GM12864 (cell line): ENCODE measurements at regions not wholly inside any gene's neighbourhood (a gene's known extent, or its start where the extent isn't known, plus 50 kb on each side); places are given as distances from the start of the nearest gene placed in this dataset.
"Not testable (repeated sequence)": the region's sequence is repeated elsewhere in the genome, so short reads cannot be mapped to it uniquely, and the experiment has no call there.

Experiments used
- DNase-seq: peaks from one replicate; pipeline ENCODE4 v3.0.0-alpha.2; 2011; ENCODE audit warnings: low read depth
- H3K4me3 ChIP-seq: 2 replicates; pipeline ENCODE4 v1.5.1; 2011; ENCODE audit warnings: mild to moderate bottlenecking, low read depth, low read length, control low read depth
- TF ChIP-seq, protein P1 (sequence below): IDR thresholded peaks from 2 replicates; pipeline ENCODE4 v1.5.1; 2011; ENCODE audit warnings: low read depth, mild to moderate bottlenecking, moderate library complexity, low read length, control low read depth, inconsistent platforms; ENCODE audit errors: missing control alignments

DNA sequence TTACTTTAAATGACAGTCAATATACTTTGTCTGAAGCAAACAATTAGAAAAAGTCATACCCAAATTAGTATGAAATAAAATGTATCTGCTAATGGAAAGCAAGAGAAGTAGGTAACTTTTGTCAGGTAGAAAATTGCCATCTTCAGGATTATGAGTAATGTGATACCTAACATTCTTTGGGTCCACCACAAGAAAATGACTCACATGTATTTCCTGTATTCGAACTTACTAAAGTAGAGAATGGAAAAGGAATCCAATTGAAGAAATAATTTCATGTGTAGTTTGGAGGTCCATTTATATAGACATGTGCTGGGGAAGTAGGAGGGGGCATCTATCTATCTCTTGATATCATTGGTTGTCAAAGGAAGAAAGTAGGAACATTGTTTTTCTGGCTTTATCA, 636.2 kb upstream of the CHAC2 start:
- no peak for DNase-seq
- TF ChIP-seq, protein P1, sequence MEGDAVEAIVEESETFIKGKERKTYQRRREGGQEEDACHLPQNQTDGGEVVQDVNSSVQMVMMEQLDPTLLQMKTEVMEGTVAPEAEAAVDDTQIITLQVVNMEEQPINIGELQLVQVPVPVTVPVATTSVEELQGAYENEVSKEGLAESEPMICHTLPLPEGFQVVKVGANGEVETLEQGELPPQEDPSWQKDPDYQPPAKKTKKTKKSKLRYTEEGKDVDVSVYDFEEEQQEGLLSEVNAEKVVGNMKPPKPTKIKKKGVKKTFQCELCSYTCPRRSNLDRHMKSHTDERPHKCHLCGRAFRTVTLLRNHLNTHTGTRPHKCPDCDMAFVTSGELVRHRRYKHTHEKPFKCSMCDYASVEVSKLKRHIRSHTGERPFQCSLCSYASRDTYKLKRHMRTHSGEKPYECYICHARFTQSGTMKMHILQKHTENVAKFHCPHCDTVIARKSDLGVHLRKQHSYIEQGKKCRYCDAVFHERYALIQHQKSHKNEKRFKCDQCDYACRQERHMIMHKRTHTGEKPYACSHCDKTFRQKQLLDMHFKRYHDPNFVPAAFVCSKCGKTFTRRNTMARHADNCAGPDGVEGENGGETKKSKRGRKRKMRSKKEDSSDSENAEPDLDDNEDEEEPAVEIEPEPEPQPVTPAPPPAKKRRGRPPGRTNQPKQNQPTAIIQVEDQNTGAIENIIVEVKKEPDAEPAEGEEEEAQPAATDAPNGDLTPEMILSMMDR, result no peak
- no peak overlapping the region for H3K4me3 ChIP-seq

DNA sequence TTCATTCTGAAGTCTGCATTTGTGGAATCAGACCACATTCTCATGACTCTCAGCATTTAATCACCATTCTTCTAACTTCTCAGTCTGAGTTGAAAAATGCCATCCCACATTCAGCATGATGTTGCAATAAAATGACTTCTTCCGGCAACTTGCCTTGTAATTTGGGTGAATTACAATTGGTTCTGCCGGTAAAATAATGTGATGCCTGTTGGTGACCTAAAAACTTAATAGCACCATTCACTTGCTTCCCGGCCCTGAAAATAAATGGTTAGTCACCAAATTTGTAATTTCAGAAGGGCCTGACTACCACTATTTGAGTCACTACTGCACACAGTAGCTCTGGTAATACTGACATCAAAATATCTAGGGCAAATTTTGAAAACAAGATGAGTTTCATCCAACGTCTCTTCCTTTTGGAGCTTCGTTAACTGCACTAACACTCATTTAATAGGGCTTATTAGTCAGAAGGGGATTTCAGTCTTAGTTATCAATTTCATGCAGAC, 637.1 kb upstream of the CHAC2 start:
- TF ChIP-seq, protein P1, result no peak
- no peak overlapping the region for H3K4me3 ChIP-seq
- no peak for DNase-seq

DNA sequence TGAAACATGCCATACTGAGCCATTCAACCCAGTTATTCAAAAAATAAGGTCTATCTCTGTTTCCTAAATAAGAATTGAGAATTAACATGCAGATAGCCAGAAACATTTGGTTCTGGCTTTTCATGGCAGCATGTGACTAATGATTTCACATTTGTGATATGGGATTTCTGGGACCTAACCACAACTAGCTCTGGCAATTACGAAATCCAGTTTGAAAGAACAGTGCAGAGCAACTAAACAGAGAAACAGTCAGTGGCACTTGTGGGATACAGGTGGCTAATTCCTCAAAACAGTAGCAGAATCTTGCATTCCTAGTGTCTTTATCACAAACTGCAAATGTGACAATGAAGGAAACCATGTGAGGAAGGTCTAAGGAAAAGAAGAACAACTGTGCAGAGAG, 637.8 kb upstream of the CHAC2 start:
- DNase-seq, result no peak
- TF ChIP-seq, protein P1, result no peak
- H3K4me3 ChIP-seq, result no peak overlapping the region

DNA sequence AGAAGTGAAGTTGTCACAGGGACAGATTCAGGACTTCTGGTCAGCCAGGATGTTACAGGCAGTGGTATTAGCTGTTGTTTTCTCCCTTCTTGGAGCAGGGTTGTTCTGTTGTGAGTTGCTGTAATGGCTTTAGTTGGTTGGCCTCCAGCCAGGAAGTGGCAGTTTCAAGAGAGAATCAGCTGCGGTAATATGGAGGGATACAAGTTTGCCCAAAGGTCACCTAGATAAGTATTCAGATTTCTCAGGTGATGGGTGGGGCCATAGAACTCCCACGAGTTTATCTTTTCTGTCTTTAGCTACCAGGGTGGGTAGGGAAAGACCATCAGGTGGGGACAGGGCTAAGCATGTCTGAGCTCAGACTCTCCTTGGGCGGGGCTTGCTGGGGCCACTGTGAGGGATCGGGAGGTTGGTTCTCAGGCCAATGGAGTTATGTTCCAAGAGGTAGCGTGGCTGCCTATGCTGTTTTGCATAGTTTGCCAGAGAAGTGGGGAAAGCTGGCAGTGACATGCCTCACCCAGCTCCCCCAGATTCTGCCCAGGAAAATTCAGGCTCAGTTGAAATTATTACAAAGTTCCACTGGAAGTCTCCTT, 640.4 kb upstream of the CHAC2 start:
- TF ChIP-seq, protein P1, result no peak
- H3K4me3 ChIP-seq, result no peak overlapping the region
- DNase-seq, result no peak

DNA sequence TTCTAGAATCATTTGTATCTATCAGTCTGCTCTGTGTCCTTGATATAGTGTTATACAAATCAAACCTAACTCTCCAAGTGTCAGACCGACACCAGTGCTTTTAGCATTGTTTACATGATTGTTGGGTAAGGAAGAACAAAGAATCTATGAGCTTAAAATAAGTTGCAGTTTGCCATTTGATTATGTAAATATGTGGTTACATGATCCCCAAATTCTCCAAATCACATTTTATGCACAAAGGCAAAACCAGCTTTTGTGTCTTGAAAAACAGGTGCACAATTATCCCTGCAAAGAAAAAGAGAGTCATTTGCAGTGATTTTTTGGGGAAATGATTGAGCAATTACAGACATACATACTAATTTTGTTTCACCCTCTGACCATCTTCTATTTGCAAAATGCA, 652.6 kb upstream of the CHAC2 start:
- DNase-seq, result no peak
- no peak overlapping the region for H3K4me3 ChIP-seq
- TF ChIP-seq, protein P1, result no peak

DNA sequence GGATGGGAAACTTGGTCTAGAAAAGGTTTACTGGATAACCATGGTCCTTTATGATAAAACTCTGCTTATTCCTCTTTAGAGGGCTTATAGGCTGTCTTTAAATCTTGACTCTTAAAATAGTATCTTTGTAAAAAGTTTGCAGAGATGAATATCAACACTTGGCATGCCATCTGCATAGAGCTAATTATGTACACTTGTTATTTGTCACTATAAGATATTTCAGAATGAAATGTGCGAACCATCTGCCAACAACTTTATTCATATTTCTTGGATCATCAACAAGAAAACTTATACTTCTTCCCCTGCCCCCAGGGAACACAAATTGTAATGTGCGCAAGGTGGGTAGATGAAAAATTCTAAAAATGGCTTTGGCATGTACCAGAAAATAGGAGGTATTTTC, 653.0 kb upstream of the CHAC2 start:
- H3K4me3 ChIP-seq, result no peak overlapping the region
- DNase-seq, result no peak
- TF ChIP-seq, protein P1, result no peak

DNA sequence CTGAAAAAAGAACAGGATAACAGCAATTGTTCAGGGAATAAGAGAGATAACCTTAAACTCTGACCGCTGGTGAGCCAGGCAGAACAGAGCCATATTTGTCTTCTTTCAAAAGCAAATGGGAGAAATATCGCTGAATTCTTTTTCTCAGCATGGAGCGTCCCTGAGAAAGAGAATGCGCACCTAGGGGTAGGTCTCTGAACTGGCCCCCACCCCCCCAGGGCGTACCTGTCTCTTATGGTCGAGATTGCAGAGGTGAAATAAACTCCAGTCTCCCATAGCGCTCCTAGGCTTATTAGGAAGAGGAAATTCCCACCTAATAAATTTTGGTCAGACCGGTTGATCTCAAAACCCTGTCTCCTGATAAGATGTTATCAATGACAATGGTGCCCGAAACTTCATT, 655.2 kb upstream of the CHAC2 start:
- DNase-seq, H3K4me3 ChIP-seq: not testable (repeated sequence)
